ENCODE measurements at regions not wholly inside any gene's neighbourhood (a gene's known extent, or its start where the extent isn't known, plus 50 kb on each side); places are given as distances from the start of the nearest gene placed in this dataset.

DNA sequence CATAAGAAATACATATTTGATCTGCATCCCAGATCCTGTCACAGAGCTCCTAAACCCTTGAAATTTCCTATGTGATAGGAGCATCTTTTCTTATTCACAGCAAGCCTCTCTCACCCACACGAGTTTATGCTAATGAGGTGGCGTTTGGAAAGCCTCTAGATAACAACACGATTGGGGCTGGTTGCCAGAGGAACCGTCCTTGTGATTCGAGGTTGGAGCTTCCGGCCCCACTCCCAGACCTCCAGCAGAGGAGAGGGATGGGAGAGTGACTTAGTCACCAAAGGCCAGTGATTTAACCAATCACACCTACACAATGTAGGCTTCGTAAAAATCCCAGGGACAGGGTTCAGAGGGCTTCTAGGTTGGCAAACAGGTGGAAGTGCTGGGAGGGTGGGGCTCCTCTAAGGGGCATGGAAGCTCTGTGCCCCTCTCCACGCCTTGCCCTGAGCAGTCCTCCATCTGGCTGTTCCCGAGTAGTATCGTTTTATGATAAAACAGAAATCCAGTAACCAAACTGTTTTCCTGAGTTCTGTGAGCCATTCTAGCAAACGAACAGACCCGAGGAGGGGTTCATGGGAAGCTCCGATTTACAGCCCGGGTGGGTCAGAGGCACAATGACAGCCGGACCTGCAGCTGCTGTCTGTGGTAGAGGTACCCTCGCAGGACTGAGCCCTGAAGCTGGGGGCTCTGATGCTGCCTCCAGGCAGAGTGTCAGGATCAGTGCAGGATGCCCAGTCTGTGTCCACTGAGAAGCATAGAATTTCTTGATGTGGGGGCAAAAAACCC, 238.1 kb upstream of the ARID1B start:
- Histone ChIP-seq H3K4me3 (no peak overlapping the region), H3K79me2 (replicated peaks; ENCODE audit: insufficient read depth) (no peaks in the 10 kb centered on the region), H3K9me2 (ENCODE audit: insufficient read depth) (0 out of 2 replicates have a peak, but pooled peaks cover 4% of the 10 kb centered on the region), H4K20me1 (replicated peaks; ENCODE audit: insufficient read depth) (no peaks in the 10 kb centered on the region), H3F3A (replicated peaks; ENCODE audit: low read depth) (no peaks in the 10 kb centered on the region), H3K4me2 (no peak overlapping the region), H3K27me3 (ENCODE audit: insufficient read depth) (no peaks in the 10 kb centered on the region), H2AFZ (no peak overlapping the region), H3K27ac (ENCODE audit: low read depth) (no peak overlapping the region), H3K4me1 (ENCODE audit: insufficient read depth) (no peaks in the 10 kb centered on the region; the same call in 1 of the 2 replicates), H3K36me3 (ENCODE audit: insufficient read depth) (no peaks in the 10 kb centered on the region)
- Mint-ChIP-seq H3K27me3 (ENCODE audit: insufficient read depth, low read depth, poor library complexity) (peaks cover 2% of the 10 kb centered on the region), H3K4me1 (peaks cover 17% of the 10 kb centered on the region), H3K36me3 (ENCODE audit: low read depth) (no peaks in the 10 kb centered on the region), H3K4me3 (no peak overlapping the region), H3K9me3 (no peaks in the 10 kb centered on the region), H3K27ac (no peak overlapping the region)
- ATAC-seq (peak; percentile 69), DNase-seq (ENCODE audit: low spot score) (peak; percentile 52)
- TF ChIP-seq EZH2 (IDR thresholded peaks at IDR 0.05; ENCODE audit: low read depth, unreplicated experiment) (no peak), ZNF114 (CRISPR knock-in tag; IDR thresholded peaks at IDR 0.05) (no peak), CREB1 (CRISPR knock-in tag; IDR thresholded peaks at IDR 0.05; ENCODE audit: low read depth) (no peak), NANOG (IDR thresholded peaks at IDR 0.05; ENCODE audit: borderline replicate concordance) (no peak), JUNB (IDR thresholded peaks at IDR 0.05; ENCODE audit: unreplicated experiment) (no peak), ZNF331 (CRISPR knock-in tag; IDR thresholded peaks at IDR 0.05; ENCODE audit: low read depth) (no peak), POLR2AphosphoS5 (IDR thresholded peaks at IDR 0.05; ENCODE audit: low read depth) (no peak), STAT1 (IDR thresholded peaks at IDR 0.05; ENCODE audit: unreplicated experiment) (no peak), EZH2phosphoT487 (IDR thresholded peaks at IDR 0.05; ENCODE audit: unreplicated experiment) (no peak)
- TF ChIP-seq, protein P1, sequence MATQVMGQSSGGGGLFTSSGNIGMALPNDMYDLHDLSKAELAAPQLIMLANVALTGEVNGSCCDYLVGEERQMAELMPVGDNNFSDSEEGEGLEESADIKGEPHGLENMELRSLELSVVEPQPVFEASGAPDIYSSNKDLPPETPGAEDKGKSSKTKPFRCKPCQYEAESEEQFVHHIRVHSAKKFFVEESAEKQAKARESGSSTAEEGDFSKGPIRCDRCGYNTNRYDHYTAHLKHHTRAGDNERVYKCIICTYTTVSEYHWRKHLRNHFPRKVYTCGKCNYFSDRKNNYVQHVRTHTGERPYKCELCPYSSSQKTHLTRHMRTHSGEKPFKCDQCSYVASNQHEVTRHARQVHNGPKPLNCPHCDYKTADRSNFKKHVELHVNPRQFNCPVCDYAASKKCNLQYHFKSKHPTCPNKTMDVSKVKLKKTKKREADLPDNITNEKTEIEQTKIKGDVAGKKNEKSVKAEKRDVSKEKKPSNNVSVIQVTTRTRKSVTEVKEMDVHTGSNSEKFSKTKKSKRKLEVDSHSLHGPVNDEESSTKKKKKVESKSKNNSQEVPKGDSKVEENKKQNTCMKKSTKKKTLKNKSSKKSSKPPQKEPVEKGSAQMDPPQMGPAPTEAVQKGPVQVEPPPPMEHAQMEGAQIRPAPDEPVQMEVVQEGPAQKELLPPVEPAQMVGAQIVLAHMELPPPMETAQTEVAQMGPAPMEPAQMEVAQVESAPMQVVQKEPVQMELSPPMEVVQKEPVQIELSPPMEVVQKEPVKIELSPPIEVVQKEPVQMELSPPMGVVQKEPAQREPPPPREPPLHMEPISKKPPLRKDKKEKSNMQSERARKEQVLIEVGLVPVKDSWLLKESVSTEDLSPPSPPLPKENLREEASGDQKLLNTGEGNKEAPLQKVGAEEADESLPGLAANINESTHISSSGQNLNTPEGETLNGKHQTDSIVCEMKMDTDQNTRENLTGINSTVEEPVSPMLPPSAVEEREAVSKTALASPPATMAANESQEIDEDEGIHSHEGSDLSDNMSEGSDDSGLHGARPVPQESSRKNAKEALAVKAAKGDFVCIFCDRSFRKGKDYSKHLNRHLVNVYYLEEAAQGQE (IDR thresholded peaks at IDR 0.05; ENCODE audit: unreplicated experiment) = no peak
- TF ChIP-seq, protein P2, sequence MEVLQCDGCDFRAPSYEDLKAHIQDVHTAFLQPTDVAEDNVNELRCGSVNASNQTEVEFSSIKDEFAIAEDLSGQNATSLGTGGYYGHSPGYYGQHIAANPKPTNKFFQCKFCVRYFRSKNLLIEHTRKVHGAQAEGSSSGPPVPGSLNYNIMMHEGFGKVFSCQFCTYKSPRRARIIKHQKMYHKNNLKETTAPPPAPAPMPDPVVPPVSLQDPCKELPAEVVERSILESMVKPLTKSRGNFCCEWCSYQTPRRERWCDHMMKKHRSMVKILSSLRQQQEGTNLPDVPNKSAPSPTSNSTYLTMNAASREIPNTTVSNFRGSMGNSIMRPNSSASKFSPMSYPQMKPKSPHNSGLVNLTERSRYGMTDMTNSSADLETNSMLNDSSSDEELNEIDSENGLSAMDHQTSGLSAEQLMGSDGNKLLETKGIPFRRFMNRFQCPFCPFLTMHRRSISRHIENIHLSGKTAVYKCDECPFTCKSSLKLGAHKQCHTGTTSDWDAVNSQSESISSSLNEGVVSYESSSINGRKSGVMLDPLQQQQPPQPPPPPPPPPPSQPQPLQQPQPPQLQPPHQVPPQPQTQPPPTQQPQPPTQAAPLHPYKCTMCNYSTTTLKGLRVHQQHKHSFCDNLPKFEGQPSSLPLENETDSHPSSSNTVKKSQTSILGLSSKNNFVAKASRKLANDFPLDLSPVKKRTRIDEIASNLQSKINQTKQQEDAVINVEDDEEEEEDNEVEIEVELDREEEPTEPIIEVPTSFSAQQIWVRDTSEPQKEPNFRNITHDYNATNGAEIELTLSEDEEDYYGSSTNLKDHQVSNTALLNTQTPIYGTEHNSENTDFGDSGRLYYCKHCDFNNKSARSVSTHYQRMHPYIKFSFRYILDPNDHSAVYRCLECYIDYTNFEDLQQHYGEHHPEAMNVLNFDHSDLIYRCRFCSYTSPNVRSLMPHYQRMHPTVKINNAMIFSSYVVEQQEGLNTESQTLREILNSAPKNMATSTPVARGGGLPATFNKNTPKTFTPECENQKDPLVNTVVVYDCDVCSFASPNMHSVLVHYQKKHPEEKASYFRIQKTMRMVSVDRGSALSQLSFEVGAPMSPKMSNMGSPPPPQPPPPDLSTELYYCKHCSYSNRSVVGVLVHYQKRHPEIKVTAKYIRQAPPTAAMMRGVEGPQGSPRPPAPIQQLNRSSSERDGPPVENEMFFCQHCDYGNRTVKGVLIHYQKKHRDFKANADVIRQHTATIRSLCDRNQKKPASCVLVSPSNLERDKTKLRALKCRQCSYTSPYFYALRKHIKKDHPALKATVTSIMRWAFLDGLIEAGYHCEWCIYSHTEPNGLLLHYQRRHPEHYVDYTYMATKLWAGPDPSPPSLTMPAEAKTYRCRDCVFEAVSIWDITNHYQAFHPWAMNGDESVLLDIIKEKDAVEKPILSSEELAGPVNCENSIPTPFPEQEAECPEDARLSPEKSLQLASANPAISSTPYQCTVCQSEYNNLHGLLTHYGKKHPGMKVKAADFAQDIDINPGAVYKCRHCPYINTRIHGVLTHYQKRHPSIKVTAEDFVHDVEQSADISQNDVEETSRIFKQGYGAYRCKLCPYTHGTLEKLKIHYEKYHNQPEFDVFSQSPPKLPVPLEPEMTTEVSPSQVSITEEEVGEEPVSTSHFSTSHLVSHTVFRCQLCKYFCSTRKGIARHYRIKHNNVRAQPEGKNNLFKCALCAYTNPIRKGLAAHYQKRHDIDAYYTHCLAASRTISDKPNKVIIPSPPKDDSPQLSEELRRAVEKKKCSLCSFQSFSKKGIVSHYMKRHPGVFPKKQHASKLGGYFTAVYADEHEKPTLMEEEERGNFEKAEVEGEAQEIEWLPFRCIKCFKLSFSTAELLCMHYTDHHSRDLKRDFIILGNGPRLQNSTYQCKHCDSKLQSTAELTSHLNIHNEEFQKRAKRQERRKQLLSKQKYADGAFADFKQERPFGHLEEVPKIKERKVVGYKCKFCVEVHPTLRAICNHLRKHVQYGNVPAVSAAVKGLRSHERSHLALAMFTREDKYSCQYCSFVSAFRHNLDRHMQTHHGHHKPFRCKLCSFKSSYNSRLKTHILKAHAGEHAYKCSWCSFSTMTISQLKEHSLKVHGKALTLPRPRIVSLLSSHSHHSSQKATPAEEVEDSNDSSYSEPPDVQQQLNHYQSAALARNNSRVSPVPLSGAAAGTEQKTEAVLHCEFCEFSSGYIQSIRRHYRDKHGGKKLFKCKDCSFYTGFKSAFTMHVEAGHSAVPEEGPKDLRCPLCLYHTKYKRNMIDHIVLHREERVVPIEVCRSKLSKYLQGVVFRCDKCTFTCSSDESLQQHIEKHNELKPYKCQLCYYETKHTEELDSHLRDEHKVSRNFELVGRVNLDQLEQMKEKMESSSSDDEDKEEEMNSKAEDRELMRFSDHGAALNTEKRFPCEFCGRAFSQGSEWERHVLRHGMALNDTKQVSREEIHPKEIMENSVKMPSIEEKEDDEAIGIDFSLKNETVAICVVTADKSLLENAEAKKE (CRISPR knock-in tag; IDR thresholded peaks at IDR 0.05) = no peak
- TF ChIP-seq, protein P3, sequence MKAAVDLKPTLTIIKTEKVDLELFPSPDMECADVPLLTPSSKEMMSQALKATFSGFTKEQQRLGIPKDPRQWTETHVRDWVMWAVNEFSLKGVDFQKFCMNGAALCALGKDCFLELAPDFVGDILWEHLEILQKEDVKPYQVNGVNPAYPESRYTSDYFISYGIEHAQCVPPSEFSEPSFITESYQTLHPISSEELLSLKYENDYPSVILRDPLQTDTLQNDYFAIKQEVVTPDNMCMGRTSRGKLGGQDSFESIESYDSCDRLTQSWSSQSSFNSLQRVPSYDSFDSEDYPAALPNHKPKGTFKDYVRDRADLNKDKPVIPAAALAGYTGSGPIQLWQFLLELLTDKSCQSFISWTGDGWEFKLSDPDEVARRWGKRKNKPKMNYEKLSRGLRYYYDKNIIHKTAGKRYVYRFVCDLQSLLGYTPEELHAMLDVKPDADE (IDR thresholded peaks at IDR 0.05) = no peak
- TF ChIP-seq, protein P4, sequence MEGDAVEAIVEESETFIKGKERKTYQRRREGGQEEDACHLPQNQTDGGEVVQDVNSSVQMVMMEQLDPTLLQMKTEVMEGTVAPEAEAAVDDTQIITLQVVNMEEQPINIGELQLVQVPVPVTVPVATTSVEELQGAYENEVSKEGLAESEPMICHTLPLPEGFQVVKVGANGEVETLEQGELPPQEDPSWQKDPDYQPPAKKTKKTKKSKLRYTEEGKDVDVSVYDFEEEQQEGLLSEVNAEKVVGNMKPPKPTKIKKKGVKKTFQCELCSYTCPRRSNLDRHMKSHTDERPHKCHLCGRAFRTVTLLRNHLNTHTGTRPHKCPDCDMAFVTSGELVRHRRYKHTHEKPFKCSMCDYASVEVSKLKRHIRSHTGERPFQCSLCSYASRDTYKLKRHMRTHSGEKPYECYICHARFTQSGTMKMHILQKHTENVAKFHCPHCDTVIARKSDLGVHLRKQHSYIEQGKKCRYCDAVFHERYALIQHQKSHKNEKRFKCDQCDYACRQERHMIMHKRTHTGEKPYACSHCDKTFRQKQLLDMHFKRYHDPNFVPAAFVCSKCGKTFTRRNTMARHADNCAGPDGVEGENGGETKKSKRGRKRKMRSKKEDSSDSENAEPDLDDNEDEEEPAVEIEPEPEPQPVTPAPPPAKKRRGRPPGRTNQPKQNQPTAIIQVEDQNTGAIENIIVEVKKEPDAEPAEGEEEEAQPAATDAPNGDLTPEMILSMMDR (conservative IDR thresholded peaks at IDR 0.05; ENCODE audit: low read depth in 2 of 2) = no peak

Data from GM23338 (cell line).